Esophagus squamous epithelium (tissue), 5 donors: ENCODE measurements at regions not wholly inside any gene's neighbourhood (a gene's known extent, or its start where the extent isn't known, plus 50 kb on each side); places are given as distances from the start of the nearest gene placed in this dataset.

Experiments used
- DNase-seq: peaks from one replicate; lab custom pipeline; 2025; lab: John Stamatoyannopoulos, UW
- H3K27ac ChIP-seq, 4 donors: fragments of 200-600 bp; sonication (generic); one replicate each; pipeline ENCODE4 v1.5.1; 2016 to 2019; ENCODE audit warnings: mild to moderate bottlenecking in 1 of 4
- H3K27me3 ChIP-seq, 4 donors: fragments of 200-600 bp; sonication (generic); 1 replicate in 3 of 4; 2 replicates in 1 of 4; pipeline versions ENCODE4 v1.5.1 to v1.6.0; 2017 to 2021; ENCODE audit warnings: antibody characterized with exemption in 1 of 4
- H3K36me3 ChIP-seq, 3 donors: fragments of 200-600 bp; sonication (generic); one replicate each; pipeline ENCODE4 v1.5.1; 2016 to 2019
- H3K4me1 ChIP-seq, 3 donors: fragments of 200-600 bp; sonication (generic); one replicate each; pipeline ENCODE4 v1.5.1; 2017 to 2019
- H3K4me3 ChIP-seq, 4 donors: fragments of 200-600 bp; sonication (generic); 1 replicate in 3 of 4; 2 replicates in 1 of 4; pipeline ENCODE4 v1.5.1; 2016 to 2019; ENCODE audit warnings: mild to moderate bottlenecking in 2 of 4, moderate library complexity in 1 of 4
- H3K9me3 ChIP-seq, 3 donors: fragments of 200-600 bp; sonication (generic); one replicate each; pipeline ENCODE4 v1.5.1; 2016 to 2019
- POLR2A ChIP-seq, 4 donors: fragments of 450-650 bp; IDR thresholded peaks; one replicate each; pipeline ENCODE4 v1.6.1; 2017; ENCODE audit warnings: antibody characterized with exemption in 4 of 4, mild to moderate bottlenecking in 4 of 4, moderate library complexity in 3 of 4
- WGBS, 2 donors: methylation state at CpG; one replicate each; pipeline ENCODE4 v1.1.5; 2018; 5-methylcytosine and 5-hydroxymethylcytosine counted together
- intact Hi-C: fragments of 100-400 bp; cut with DNase I; formaldehyde crosslinking; loops from one replicate; pipeline ENCODE4 v1.15.0; 2022
- TF ChIP-seq, protein P1 (sequence below), 6 experiments: fragments of 450-650 bp in 4 of 6; fragments of 200-600 bp in 2 of 6; sonication (generic) in 2 of 6; IDR thresholded peaks; one replicate each; pipeline ENCODE4 v1.5.1; 2016 to 2019; ENCODE audit warnings: antibody characterized with exemption in 6 of 6, mild to moderate bottlenecking in 4 of 6, moderate library complexity in 4 of 6
- donor health status: DM: yes; HTN: yes; CAD: no.

DNA sequence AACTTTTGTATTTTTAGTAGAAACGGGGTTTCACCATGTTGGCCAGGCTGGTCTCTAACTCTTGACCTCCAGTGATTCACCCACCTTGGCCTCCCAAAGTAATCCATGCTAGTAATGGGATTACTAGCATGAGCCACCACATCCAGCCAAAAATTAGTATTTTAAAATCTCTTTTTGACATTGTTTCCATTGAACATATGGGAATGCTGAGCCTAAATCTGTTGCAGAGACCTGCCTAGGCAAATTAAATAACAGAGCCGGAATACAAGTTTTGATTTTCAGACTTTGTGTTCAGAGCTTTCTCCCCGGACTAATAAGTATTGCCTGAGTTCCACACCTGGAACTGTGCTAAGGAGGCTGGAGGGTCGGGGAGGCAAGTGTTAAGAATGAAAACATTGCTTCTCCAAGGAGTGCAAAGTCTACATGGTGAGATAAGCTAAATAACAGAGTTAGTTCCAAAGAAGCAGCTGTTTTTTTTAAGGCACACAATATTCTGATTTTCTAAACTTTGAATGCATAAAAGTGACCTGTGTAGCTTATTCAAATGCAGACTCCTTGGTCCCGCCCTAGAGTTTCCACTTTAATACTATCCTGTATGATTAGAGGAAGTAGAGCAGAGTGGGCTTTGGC, 150.6 kb upstream of the CELF4 start:
- H3K27ac ChIP-seq = no peak overlapping the region
- no peaks in the 10 kb centered on the region for H3K36me3 ChIP-seq
- no peaks in the 10 kb centered on the region for H3K4me1 ChIP-seq
- DNase-seq = no peak
- TF ChIP-seq, protein P1, sequence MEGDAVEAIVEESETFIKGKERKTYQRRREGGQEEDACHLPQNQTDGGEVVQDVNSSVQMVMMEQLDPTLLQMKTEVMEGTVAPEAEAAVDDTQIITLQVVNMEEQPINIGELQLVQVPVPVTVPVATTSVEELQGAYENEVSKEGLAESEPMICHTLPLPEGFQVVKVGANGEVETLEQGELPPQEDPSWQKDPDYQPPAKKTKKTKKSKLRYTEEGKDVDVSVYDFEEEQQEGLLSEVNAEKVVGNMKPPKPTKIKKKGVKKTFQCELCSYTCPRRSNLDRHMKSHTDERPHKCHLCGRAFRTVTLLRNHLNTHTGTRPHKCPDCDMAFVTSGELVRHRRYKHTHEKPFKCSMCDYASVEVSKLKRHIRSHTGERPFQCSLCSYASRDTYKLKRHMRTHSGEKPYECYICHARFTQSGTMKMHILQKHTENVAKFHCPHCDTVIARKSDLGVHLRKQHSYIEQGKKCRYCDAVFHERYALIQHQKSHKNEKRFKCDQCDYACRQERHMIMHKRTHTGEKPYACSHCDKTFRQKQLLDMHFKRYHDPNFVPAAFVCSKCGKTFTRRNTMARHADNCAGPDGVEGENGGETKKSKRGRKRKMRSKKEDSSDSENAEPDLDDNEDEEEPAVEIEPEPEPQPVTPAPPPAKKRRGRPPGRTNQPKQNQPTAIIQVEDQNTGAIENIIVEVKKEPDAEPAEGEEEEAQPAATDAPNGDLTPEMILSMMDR (IDR thresholded peaks at IDR 0.05) = no peak
- TF ChIP-seq POLR2A (IDR thresholded peaks at IDR 0.05) = no peak
- H3K9me3 ChIP-seq = no peaks in the 10 kb centered on the region
- H3K27me3 ChIP-seq = no peaks in the 10 kb centered on the region
- 55 to 58% methylated on average over 5 of the region's 5 CpGs for WGBS, 2 donors
- H3K4me3 ChIP-seq = no peak overlapping the region
- intact Hi-C loops = no loop called here

DNA sequence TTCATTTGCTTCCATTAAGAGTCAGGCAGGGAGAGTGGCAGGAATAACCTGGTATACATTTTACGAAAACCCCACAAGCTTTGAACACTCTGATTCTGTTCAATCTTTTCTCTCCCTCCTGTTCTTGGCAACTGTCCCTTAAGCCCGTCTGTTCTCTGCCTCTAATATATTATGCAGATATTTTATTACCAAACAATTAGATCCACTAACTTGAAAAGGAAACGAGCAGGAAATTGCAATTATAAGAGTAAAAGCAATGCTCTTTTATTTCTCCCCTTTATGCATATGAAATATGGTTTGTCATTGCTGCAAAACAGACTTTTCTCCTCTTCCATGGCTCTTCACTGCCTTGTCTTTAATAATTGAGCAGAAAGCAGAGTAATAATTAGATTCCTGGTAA, 149.1 kb upstream of the CELF4 start:
- H3K36me3 ChIP-seq = no peaks in the 10 kb centered on the region
- H3K9me3 ChIP-seq = no peaks in the 10 kb centered on the region
- intact Hi-C loops = no loop called here
- TF ChIP-seq, protein P1 (IDR thresholded peaks at IDR 0.05) = no peak
- TF ChIP-seq POLR2A (IDR thresholded peaks at IDR 0.05) = no peak
- H3K27ac ChIP-seq = no peak overlapping the region
- DNase-seq = no peak
- no peaks in the 10 kb centered on the region for H3K27me3 ChIP-seq
- H3K4me3 ChIP-seq = no peak overlapping the region
- WGBS, 2 donors = 53 to 54% methylated on average over 3 of the region's 3 CpGs
- no peaks in the 10 kb centered on the region for H3K4me1 ChIP-seq

DNA sequence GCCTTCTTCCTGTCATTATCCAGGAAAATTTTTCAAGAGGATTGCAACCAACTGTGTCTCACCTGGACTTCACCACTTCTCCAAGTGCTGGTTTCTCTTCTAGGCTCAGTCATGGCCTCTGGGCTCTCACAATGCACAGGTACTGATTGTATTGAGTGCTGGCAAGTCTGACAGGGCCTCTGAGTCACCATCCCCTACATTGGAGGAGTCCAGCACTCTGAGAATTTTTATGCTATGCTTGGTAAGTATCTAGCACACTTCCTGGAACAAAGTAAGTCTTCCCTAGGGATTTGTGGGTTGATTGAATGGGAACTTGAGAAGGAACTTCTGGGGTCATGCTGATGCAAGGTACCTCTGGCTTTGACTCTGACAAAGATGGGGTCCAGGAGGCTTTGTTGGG, 147.2 kb upstream of the CELF4 start:
- no peak for DNase-seq
- Histone ChIP-seq H3K9me3 (no peaks in the 10 kb centered on the region), H3K4me1 (no peaks in the 10 kb centered on the region), H3K4me3 (no peak overlapping the region), H3K36me3 (no peaks in the 10 kb centered on the region), H3K27ac (no peak overlapping the region), H3K27me3 (no peaks in the 10 kb centered on the region)
- intact Hi-C loops = no loop called here
- TF ChIP-seq, protein P1 (IDR thresholded peaks at IDR 0.05) = no peak
- no peak for TF ChIP-seq POLR2A (IDR thresholded peaks at IDR 0.05)

DNA sequence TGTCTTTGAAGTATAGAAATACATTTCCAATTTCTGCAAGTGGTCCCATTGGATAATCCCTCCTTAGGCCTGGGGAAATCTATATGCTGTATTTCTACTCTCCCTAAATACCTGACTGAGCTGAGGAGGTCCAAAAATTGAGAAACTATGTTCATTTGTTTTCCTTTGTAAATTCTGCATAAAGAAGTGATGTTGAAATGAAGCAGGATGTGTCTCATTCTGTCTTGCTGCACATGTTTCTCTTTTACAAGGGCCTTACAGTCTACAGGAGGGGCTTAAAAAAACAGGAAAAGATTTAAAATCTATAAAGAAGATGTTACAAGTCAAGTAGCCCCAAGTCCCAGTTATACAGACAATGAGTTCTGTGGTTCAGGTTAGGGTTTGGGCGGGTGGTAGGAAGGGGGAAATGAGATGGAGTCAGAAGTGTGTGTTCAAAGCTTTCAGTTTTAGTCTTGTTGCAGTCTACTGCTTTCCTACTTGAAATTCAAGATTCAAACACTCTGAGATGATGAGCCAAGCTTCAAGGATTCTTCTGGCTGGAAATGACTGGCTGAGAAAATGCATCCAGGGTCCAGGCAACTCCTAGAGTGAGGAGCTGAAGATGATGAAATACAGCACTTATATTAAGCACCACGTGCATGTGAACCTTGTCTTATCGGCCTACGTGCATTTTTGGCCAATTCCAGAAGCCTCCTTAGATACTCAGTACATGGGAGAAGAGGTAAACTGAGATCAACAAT, 146.3 kb upstream of the CELF4 start:
- DNase-seq = no peak

DNA sequence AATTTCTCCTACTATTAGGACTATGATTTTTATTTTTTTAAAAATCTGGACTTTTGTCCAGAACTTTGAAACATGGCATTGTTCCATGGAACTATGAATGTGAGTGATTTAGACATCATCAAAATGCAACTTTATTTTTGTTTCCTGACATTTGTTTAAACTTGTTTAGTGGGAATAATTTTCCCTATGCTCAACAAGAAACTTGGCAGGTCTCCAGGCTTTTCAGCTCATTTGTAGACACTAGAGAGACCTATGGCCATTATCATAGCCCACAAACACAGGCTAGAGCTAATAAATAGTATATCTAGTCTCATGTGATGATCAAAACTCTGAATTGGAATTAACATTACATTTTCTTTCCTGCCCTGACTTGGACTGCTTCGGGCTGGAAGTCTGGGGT, 145.1 kb upstream of the CELF4 start:
- Histone ChIP-seq H3K4me3 (no peak overlapping the region), H3K36me3 (no peaks in the 10 kb centered on the region), H3K27ac (no peak overlapping the region), H3K9me3 (no peaks in the 10 kb centered on the region), H3K4me1 (no peaks in the 10 kb centered on the region), H3K27me3 (no peaks in the 10 kb centered on the region)
- WGBS, 2 donors = 58 to 80% methylated on average over 1 of the region's 1 CpG
- intact Hi-C loops = no loop called here
- no peak for DNase-seq
- no peak for TF ChIP-seq POLR2A (IDR thresholded peaks at IDR 0.05)
- TF ChIP-seq, protein P1 (IDR thresholded peaks at IDR 0.05) = no peak

More for the DNA sequence above, 146.3 kb upstream of the CELF4 start:
- Histone ChIP-seq H3K4me3 (no peak overlapping the region), H3K9me3 (no peaks in the 10 kb centered on the region), H3K36me3 (no peaks in the 10 kb centered on the region), H3K27me3 (no peaks in the 10 kb centered on the region), H3K4me1 (no peaks in the 10 kb centered on the region), H3K27ac (no peak overlapping the region)
- TF ChIP-seq POLR2A (IDR thresholded peaks at IDR 0.05) = no peak
- TF ChIP-seq, protein P1 (IDR thresholded peaks at IDR 0.05) = no peak
- 76 to 80% methylated on average over 4 of the region's 4 CpGs for whole genome bisulfite sequencing, 2 donors
- intact Hi-C loops = no loop called here
